HL-60 (cell line): ENCODE measurements at regions not wholly inside any gene's neighbourhood (a gene's known extent, or its start where the extent isn't known, plus 50 kb on each side); places are given as distances from the start of the nearest gene placed in this dataset.

ENCODE experiments used
- POLR2AphosphoS5 ChIP-seq: IDR thresholded peaks from 2 replicates; pipeline ENCODE4 v1.6.1; 2012; ENCODE audit warnings: low read depth
- REST ChIP-seq: IDR thresholded peaks from 2 replicates; pipeline ENCODE4 v1.6.1; 2012; ENCODE audit warnings: low read depth; ENCODE audit not compliant: insufficient replicate concordance
- TF ChIP-seq, protein P1 (sequence below): IDR thresholded peaks from one replicate; pipeline ENCODE4 v1.5.1; 2011; ENCODE audit warnings: low read length, control low read depth, inconsistent platforms; ENCODE audit not compliant: insufficient read depth

DNA sequence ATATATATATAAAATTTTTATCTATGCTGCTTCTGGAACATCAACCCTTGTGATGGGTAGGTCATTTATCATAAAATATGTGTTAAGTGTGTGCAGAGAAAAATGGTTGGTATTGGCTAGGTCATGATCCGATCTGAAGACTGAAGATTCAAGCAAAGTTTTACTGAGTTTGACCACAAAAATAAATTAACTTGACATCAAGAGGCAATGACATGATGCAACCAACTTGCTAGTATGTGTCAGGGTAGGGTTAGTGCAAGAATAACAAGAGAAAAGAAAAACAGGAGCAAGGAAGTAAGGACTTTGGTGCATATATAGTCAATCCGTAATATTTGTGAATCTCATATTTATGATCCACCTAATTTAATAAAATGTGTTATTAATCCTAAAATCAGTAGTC, 1202.0 kb upstream of the ADGRB3 start:
- TF ChIP-seq, protein P1, sequence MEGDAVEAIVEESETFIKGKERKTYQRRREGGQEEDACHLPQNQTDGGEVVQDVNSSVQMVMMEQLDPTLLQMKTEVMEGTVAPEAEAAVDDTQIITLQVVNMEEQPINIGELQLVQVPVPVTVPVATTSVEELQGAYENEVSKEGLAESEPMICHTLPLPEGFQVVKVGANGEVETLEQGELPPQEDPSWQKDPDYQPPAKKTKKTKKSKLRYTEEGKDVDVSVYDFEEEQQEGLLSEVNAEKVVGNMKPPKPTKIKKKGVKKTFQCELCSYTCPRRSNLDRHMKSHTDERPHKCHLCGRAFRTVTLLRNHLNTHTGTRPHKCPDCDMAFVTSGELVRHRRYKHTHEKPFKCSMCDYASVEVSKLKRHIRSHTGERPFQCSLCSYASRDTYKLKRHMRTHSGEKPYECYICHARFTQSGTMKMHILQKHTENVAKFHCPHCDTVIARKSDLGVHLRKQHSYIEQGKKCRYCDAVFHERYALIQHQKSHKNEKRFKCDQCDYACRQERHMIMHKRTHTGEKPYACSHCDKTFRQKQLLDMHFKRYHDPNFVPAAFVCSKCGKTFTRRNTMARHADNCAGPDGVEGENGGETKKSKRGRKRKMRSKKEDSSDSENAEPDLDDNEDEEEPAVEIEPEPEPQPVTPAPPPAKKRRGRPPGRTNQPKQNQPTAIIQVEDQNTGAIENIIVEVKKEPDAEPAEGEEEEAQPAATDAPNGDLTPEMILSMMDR: no peak
- TF ChIP-seq POLR2AphosphoS5 (no peak), REST (no peak)
